HG03135 (cell line): ENCODE measurements at regions not wholly inside any gene's neighbourhood (a gene's known extent, or its start where the extent isn't known, plus 50 kb on each side); places are given as distances from the start of the nearest gene placed in this dataset.

Source experiments
- ATAC-seq: cut with Tn5 transposase; IDR thresholded peaks from one replicate; pipeline ENCODE4 v1.9.1; 2021; ENCODE audit warnings: mild to moderate bottlenecking, moderate library complexity; ENCODE audit not compliant: unreplicated experiment

DNA sequence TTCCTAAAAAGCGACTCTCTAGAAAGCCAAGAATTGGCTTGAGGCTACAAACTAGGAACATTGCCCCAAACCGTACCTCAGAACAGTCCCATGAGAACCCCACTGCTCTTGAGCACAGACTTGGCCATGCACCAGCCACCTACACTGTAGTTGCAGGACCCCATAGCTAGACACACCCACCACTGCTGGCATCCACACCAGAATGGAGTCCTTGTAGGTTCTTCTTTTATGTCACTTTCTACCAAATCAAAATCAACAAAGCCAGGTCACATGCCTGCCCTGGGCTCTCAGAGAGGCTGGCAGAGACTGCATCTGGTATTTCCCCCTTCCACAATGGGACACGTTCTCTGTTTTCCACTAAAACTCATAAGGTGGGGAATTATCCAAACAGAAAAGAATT, 290.5 kb downstream of the SHOX2 start:
- ATAC-seq = no peak

DNA sequence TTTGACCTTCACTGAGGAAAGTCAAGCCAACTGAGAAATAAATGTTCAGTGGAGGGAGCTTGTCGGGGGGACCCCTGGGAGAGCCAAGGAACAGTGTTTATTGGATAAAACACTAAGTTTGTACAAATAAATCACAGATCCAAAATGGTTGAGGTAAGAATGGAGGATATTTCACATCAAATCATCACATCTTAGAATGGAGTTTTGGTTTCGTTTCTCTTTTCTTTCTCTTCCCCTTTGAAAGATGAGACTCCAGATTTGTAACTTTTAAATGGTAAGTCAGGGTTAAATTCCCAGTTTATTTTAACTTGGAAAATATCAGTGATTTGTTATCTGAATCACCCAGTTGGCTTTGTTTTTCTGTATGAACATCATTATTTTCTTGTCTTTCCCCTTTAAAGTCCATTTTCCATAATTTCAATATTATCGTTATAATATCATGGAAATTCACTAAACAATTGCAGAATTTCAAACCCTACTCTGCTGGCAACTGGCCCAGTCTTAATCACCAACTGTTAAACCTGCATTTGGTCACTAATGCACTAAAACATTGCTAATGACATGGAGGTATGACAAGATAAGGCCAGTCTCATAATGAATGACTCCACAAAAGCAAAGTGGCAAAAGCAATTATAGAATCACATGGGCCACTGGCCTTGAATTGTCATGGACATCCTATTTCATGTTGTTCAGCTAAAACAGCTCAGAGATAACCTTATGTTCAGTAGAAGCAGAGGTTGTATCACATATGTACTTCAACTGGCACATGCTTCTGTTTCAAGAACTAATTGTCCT, 295.1 kb downstream of the SHOX2 start:
- ATAC-seq = no peak

DNA sequence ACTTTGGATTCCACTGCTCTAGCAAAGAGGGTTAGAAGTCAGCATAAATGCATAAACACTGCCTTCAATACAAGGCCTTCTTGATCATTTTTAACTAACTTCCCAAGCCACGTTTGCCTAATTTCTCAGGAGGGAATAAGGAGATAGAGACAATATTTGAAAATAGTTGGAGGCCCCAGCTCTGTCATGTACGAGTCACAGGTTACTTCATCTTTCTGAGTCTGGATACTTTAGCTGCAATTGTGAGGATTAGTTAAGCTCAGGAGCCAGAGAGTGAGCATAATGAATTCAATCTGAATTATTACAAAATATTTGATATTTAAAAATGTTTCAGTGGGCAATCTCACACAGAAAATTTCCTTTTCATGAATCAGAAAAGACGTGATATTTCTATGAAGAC, 298.9 kb downstream of the SHOX2 start:
- no peak for ATAC-seq

DNA sequence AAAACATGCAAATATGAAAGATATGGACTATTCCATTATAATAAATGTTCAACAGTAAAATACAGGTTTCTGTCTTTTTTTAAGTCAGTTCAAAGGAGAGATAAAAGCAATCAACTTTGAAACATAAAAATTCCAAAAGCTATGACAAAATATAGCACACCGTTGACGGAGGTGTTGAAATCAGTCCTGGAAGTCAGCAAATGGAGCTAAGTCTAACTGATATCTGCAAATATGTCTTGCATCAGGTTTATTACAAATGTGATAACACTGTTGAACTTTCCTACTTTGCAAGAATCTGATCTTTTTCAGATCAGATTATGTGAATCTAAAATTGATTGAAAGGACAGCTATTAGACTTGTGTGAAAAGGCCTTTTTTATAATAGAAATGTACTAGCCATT, 300.7 kb downstream of the SHOX2 start:
- no peak for ATAC-seq

GRCh38 chr3:157794771-157795170, 291.6 kb upstream of the VEPH1 start:
- ATAC-seq = no peak

DNA sequence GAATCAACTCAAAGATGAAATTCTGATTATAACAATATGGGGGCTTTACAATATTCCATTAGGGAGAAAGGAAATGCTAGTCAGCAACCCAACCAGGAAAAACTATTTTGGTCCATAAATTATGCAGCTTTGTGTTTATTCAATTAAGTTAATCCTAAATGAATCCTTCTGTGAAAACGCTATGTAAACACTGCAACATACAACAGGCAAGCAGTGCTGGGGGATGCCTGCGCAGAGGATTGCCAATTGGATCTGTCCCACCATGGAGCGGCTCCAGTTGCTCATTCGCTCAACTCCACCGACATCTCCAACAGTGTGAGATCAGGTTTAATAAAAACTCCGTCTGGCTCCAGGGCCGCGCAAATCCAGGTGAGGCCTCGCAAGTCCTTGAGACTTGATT, 290.5 kb upstream of the VEPH1 start:
- ATAC-seq = no peak

DNA sequence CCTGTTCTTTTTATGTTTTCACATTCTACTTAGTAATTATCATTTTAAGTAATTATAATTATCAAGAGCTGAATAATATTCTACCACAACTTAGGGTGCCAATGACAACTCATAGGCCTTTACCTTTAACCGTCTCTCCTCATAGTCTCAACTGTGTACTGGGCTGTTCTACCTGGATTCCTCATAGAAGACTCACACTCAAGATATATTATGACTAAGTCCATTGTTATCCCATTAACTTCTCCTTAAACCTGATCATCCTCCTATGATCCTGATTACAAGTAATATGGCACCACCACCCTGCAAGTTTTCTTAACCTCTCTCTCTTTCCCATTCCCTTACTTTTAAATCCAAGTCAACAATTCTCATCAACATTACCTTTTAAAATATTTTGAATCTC, 285.9 kb upstream of the VEPH1 start:
- ATAC-seq = no peak

GRCh38 chr3:157786618-157787017, 283.4 kb upstream of the VEPH1 start:
- ATAC-seq = no peak

DNA sequence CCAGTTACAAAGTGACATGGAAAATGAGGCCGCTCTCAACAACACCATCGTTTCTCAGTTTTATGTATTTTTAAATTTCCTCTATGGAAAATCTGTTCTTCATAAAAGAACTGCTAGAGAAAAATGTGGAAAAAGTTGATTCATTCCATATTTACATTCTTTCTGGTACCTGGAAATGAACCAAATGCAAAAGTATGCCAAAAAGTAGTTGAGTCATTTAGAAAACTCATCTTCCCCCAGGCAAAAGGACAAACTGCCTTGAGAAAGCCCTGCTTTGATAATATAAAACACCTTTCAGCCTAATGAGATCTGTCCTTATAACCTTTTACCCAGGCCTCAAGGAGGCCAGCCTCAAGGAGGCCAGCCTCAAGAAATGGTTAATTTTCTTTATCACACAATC, 283.0 kb upstream of the VEPH1 start:
- no peak for ATAC-seq

- ATAC-seq = no peak
Observed at GRCh38 chr3:157785102-157785826, 282.0 kb upstream of the VEPH1 start.

GRCh38 chr3:157782236-157782635, 279.0 kb upstream of the VEPH1 start:
- no peak for ATAC-seq

GRCh38 chr3:157776861-157777260, 273.6 kb upstream of the VEPH1 start:
- no peak for ATAC-seq

DNA sequence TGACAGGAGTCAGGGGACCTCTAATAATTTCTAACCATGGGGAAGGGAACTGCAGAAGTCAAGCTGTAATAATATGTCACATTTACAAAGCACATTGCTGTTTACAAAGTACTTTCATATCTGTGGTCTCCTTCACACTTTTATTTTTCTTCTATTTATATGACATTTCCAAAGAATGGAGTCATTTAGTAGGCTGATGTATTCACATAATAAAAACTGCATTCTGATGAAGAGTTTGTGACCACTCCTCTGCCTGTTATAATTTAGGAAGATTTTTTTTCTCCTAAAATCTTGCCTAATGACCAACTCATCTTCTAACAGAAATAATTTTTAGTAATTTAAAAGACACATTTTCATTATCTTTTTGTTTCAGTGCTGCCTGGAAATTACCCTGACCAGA, 272.2 kb upstream of the VEPH1 start:
- ATAC-seq = no peak

DNA sequence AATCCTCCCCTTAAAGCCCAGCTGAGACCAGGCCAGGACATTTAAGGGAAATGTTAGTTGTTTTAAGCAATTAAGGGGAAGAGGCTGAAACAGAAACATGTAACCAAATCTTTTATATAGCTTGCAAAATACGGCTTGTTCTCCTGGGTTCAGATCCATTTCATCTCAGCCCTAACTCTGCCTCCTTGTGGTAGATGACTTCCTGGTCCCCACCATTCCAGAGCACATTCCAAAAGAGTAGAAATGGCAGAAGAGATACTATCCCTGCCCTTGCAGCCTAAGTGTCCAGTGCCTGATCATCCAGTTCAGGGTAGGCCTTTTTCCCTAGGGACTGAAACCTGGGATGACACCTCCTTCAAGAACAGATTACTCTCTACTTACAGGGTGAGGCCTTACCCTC, 266.2 kb upstream of the VEPH1 start:
- ATAC-seq = no peak

DNA sequence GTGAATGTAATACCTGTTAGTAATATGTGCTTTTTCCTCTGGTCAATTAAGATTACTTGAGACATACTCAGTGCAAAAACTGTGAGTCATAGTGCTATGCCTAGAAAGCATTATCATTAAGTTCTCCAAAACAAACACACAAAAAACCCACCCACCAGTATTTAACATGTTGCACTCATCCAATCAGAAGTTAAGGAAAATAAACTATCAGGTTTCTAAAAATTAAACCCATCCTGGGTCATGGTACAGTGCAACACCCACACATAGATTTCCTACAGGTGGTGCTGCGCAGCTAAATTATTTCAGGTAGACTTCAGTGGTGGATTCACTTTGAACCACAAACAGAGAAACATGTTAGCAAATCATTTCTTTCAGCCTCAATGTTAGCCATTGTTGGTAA, 264.4 kb upstream of the VEPH1 start:
- no peak for ATAC-seq

DNA sequence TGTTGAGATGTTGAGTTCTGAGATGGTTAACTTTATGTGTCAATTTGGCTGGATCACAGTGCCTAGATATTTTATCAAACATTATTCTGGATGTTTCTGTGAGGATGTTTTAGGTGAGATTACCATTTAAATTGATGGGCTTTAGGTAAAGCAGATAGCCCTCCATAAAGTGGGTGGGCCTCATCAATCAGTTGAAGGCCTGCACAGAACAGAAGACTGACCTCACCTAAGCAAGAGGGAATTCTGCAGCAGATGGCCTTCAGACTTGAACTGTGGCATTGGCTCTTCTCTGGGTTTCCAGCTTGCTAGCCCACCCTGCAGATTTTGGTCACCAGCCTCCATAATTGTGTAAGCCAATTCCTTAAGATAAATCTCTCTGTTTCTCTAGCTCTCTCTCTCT, 260.4 kb upstream of the VEPH1 start:
- ATAC-seq = no peak

- no peak for ATAC-seq
Observed at GRCh38 chr3:157759311-157759710, 256.1 kb upstream of the VEPH1 start.

GRCh38 chr3:157755233-157755632, 252.0 kb upstream of the VEPH1 start:
- no peak for ATAC-seq

GRCh38 chr3:157754451-157754850, 251.2 kb upstream of the VEPH1 start:
- ATAC-seq = no peak

GRCh38 chr3:157753787-157754136, 250.5 kb upstream of the VEPH1 start:
- no peak for ATAC-seq

- ATAC-seq = no peak
Observed at GRCh38 chr3:157752956-157753786, 250.0 kb upstream of the VEPH1 start.

- ATAC-seq = no peak
Observed at GRCh38 chr3:157752554-157752953, 249.3 kb upstream of the VEPH1 start.
